Neural progenitor cell (in vitro differentiated cells): ENCODE measurements at regions not wholly inside any gene's neighbourhood (a gene's known extent, or its start where the extent isn't known, plus 50 kb on each side); places are given as distances from the start of the nearest gene placed in this dataset.

ENCODE experiments used
- CTCF ChIP-seq: fragments of 200-600 bp; sonication (generic); IDR thresholded peaks from 2 replicates; pipeline ENCODE4 v1.5.1; 2017; ENCODE audit warnings: antibody characterized with exemption, mild to moderate bottlenecking
- EZH2phosphoT487 ChIP-seq: fragments of 200-600 bp; sonication (generic); IDR thresholded peaks from 2 replicates; pipeline ENCODE4 v1.6.1; 2017; ENCODE audit warnings: antibody characterized with exemption

GRCh38 chr5:162325143-162325727 lies 257.7 kb downstream of the GABRG2 start:
- TF ChIP-seq CTCF (no peak), EZH2phosphoT487 (no peak)
